Brain pericyte (primary cell): ENCODE measurements at regions not wholly inside any gene's neighbourhood (a gene's known extent, or its start where the extent isn't known, plus 50 kb on each side); places are given as distances from the start of the nearest gene placed in this dataset.

ENCODE experiments used
- DNase-seq: peaks from one replicate; pipeline ENCODE4 v3.0.0-alpha.2; 2012; ENCODE audit warnings: low read depth, low spot score

DNA sequence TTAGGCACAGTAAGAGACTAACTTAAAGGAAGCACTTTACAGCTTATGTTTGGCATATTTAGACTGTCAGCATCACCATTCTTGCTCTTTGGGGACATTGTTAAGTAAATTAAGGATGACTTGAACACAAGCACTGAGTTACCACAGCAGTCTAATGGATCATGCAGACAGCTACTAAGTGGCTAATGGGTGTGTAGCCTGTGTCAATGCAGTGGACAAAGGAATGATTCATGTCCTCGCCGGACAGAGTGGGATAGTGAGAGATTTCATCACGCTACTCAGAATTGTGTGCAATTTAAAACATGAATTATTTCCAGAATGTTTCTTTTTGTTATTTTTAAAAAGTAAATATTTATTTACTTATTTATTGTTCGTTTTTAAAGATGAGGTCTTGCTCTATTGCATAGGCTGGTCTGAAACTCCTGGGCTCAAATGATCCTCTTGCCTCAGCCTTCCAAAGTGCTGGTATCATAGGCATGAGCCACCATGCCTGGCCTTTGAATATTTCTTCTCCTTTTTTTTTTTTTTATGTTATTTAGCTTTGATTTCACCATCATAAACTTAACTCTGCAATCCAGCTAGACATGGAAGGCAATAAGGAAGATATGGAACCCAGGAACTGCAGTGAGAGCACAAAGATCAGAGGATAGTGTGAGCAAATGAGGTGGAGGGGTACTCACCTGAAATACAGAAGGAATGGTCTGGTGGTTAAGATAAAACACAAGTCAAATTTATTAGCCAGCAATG lies 53.0 kb upstream of the KLF4 start:
- no peak for DNase-seq

DNA sequence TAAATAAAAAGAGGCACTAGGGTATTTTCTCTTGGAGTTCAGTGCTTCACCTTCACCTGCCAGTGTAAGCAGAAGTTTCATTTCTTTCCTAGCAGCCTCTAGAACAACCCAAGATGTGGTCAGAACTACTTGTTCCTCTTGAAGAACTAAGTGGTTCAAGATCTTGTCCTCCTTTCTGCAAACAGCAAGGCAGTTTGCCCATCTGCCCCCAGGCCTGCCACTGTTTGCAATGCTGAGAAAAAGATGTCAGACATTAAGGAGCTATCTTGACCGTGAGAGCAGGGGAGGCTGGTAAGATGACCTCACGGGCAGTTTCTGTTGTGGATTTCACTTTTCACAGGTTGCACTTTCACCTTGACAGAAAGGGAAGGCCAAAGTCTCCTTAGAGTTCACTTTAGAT lies 52.0 kb upstream of the KLF4 start:
- DNase-seq: no peak

DNA sequence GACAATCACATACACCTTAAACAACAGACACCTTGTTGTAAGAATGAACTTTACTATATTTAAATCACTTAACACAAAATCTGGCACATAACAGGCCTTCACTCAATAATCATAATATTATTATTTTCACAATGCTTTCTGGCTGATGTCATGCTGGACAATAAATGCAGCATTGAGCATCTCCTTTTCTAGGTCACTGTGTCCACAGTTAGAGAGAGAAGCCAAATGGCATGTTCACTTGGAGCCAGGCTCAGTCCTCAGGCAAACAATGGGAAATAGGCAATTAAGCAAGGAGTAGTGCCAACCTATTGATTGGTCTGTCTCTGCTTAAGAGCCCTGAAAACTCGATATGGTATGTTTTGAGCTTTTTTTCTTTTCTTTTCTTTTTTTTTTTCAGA lies 50.6 kb upstream of the KLF4 start:
- DNase-seq: no peak

DNA sequence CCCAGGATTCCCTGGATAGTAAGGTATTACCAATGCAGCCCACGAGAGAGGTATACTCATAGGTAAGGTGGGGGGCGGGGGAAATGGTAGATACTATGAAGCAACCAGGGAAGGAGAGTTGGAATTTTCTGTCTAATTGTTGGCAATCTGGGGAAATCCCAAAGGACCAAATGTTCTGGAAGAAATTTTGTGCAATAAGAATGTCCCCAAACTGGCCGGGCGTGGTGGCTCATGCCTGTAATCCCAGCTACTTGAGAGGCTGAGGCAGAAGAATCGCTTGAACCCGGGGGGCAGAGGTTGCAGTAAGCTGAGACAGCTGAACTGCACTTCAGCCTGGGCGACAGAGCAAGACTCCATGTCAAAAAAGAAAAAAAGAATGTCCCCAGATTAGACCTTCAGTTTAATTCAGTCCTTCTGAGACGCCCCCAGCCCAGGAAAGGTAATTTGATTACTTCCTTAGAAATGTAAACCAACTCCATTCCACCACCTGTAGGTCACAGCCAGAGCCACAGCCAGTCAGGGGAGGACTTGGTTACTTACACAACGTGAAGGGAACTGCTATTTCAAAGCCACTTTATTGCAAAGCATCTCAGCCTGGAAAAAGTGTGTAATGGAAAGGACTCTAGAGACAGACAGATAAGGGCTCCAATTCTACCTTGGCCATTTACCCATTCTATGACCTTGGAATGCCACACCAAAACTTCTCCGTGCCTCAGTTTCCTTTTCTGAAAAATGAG lies 50.0 kb upstream of the KLF4 start:
- no peak for DNase-seq
